ENCODE measurements at regions not wholly inside any gene's neighbourhood (a gene's known extent, or its start where the extent isn't known, plus 50 kb on each side); places are given as distances from the start of the nearest gene placed in this dataset.

DNA sequence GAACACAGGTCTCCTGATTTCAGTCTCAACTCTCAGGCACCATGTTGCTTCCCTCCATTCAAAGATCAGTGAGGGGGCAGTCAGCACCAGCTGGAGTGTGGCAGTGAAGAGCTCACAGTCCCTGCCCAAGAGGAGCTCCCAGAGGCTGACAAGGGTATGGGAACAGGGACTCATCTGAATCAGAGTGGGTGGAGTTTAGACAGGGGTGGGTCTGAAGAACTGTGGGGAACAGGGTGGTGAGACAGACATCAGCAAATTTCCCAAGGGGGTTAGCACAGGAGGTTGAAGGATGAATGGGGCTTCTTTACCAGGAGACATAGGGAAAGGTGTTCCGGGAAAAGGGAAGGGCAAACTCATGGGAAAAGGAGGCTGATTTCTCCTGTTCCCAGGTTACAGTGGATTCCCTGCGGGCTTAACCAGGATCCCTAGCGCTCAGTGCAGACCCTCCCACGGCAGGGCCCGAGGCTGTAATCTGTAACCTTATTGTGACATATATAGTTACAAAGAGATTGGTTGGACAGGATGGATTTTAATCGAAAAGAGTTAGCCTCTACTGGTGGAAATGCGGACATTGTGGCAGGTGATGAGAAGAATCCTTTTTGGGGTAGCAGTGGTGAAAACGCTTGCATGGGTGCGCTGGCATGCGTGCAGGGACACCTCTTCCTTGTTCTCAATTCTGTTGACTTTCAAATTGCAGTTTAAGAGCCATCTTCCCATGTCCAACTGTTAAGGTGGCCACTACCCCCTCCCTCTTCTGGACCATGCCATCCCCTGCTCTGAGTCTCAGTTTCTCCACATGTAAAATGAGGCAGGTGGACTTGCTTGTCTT, 160.3 kb downstream of the SMAD6 start:
- TF ChIP-seq, protein P1, sequence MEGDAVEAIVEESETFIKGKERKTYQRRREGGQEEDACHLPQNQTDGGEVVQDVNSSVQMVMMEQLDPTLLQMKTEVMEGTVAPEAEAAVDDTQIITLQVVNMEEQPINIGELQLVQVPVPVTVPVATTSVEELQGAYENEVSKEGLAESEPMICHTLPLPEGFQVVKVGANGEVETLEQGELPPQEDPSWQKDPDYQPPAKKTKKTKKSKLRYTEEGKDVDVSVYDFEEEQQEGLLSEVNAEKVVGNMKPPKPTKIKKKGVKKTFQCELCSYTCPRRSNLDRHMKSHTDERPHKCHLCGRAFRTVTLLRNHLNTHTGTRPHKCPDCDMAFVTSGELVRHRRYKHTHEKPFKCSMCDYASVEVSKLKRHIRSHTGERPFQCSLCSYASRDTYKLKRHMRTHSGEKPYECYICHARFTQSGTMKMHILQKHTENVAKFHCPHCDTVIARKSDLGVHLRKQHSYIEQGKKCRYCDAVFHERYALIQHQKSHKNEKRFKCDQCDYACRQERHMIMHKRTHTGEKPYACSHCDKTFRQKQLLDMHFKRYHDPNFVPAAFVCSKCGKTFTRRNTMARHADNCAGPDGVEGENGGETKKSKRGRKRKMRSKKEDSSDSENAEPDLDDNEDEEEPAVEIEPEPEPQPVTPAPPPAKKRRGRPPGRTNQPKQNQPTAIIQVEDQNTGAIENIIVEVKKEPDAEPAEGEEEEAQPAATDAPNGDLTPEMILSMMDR (conservative IDR thresholded peaks at IDR 0.05), result no peak
- no peak for TF ChIP-seq ZFX (IDR thresholded peaks at IDR 0.05)
